Natural killer cell (primary cell): ENCODE measurements at regions not wholly inside any gene's neighbourhood (a gene's known extent, or its start where the extent isn't known, plus 50 kb on each side); places are given as distances from the start of the nearest gene placed in this dataset.

Experiments used
- ATAC-seq, 3 donors: fragments of 150-1000 bp in 2 of 3; fragments of 200-7000 bp in 1 of 3; cut with Tn5 transposase; 1 replicate in 1 of 3; 2 replicates in 2 of 3; pipeline ENCODE4 v1.10.0; 2021; ENCODE audit warnings: mild to moderate bottlenecking in 2 of 3, moderate library complexity in 2 of 3
- DNase-seq, 2 donors: peaks; one replicate each; pipeline versions ENCODE4 v3.0.0 to v3.0.0-alpha.2; 2013 to 2021; ENCODE audit warnings: mixed read lengths in 1 of 2
- H3K27ac ChIP-seq: one replicate; pipeline ENCODE4 v1.5.1; 2013; ENCODE audit warnings: mild to moderate bottlenecking, low read length
- H3K27me3 ChIP-seq: one replicate; pipeline ENCODE4 v1.6.1; 2013; ENCODE audit warnings: low read length; ENCODE audit not compliant: control insufficient read depth, insufficient read depth
- H3K36me3 ChIP-seq: one replicate; pipeline ENCODE4 v1.6.1; 2013; ENCODE audit warnings: low read length; ENCODE audit not compliant: control insufficient read depth, insufficient read depth
- H3K4me1 ChIP-seq: one replicate; pipeline ENCODE4 v1.6.1; 2013; ENCODE audit warnings: low read length; ENCODE audit not compliant: control insufficient read depth, insufficient read depth
- H3K4me3 ChIP-seq: one replicate; pipeline ENCODE4 v1.5.1; 2013; ENCODE audit warnings: low read length
- H3K9me3 ChIP-seq: one replicate; pipeline ENCODE4 v1.6.1; 2013; ENCODE audit warnings: low read length; ENCODE audit not compliant: control insufficient read depth, insufficient read depth
- H3K27ac Mint-ChIP-seq, 2 donors: one replicate each; pipeline ENCODE4 v1.8.0; 2022; ENCODE audit warnings: mild to moderate bottlenecking in 2 of 2, mixed read lengths in 2 of 2, moderate library complexity in 1 of 2
- H3K27me3 Mint-ChIP-seq, 2 donors: one replicate each; pipeline ENCODE4 v1.8.0; 2022; ENCODE audit warnings: low read depth in 2 of 2, mixed read lengths in 2 of 2
- H3K36me3 Mint-ChIP-seq: one replicate; pipeline ENCODE4 v1.8.0; 2022; ENCODE audit warnings: mixed read lengths
- H3K4me1 Mint-ChIP-seq, 2 donors: one replicate each; pipeline ENCODE4 v1.8.0; 2022; ENCODE audit warnings: mixed read lengths in 2 of 2
- H3K4me3 Mint-ChIP-seq: one replicate; pipeline ENCODE4 v1.8.0; 2022; ENCODE audit warnings: mild to moderate bottlenecking, moderate library complexity, mixed read lengths
- H3K9me3 Mint-ChIP-seq, 2 donors: one replicate each; pipeline ENCODE4 v1.8.0; 2022; ENCODE audit warnings: mixed read lengths in 2 of 2
- CTCF ChIP-seq: fragments of 200-600 bp; IDR thresholded peaks from one replicate; pipeline ENCODE4 v1.8.0; 2022; ENCODE audit warnings: antibody characterized with exemption
- WGBS: methylation state at CpG from one replicate; pipeline ENCODE4 v1.1.7; 2013; ENCODE audit warnings: missing lambda C conversion rate; ENCODE audit not compliant: insufficient coverage; 5-methylcytosine and 5-hydroxymethylcytosine counted together
- intact Hi-C: fragments of 100-400 bp; cut with micrococcal nuclease; formaldehyde crosslinking; loops from one replicate; pipeline ENCODE4 v1.14.2; 2022

GRCh38 chr3:115423170-115423569 is 200.1 kb upstream of the GAP43 start:
- intact Hi-C loops, result no loop called here
- no peak for TF ChIP-seq CTCF
- Histone ChIP-seq H3K4me1 (no peaks in the 10 kb centered on the region), H3K4me3 (no peak overlapping the region), H3K27me3 (no peaks in the 10 kb centered on the region), H3K9me3 (no peaks in the 10 kb centered on the region), H3K27ac (no peak overlapping the region), H3K36me3 (no peaks in the 10 kb centered on the region)
- Mint-ChIP-seq H3K9me3 (peaks cover 0 to 2% of the 10 kb centered on the region in 2 donors), H3K4me3 (no peak overlapping the region), H3K36me3 (no peaks in the 10 kb centered on the region), H3K27ac (no peak overlapping the region), H3K4me1 (no peaks in the 10 kb centered on the region), H3K27me3 (no peaks in the 10 kb centered on the region)
- ATAC-seq, result no peak
- WGBS, result 100% methylated on average over 1 of the region's 1 CpG
- no peak for DNase-seq

- DNase-seq (no peak), ATAC-seq (no peak)
- Mint-ChIP-seq H3K9me3 (peaks cover 0 to 3% of the 10 kb centered on the region in 2 donors), H3K36me3 (no peaks in the 10 kb centered on the region), H3K27ac (no peak overlapping the region), H3K27me3 (no peaks in the 10 kb centered on the region), H3K4me1 (no peaks in the 10 kb centered on the region), H3K4me3 (no peak overlapping the region)
- Histone ChIP-seq H3K9me3 (no peaks in the 10 kb centered on the region), H3K27me3 (no peaks in the 10 kb centered on the region), H3K4me3 (no peak overlapping the region), H3K27ac (no peak overlapping the region), H3K4me1 (no peaks in the 10 kb centered on the region), H3K36me3 (no peaks in the 10 kb centered on the region)
- intact Hi-C loops, result no loop called here
- WGBS, result 86% methylated on average over 3 of the region's 5 CpGs
- no peak for TF ChIP-seq CTCF
Measured at GRCh38 chr3:115428841-115429240, 194.5 kb upstream of the GAP43 start.

DNA sequence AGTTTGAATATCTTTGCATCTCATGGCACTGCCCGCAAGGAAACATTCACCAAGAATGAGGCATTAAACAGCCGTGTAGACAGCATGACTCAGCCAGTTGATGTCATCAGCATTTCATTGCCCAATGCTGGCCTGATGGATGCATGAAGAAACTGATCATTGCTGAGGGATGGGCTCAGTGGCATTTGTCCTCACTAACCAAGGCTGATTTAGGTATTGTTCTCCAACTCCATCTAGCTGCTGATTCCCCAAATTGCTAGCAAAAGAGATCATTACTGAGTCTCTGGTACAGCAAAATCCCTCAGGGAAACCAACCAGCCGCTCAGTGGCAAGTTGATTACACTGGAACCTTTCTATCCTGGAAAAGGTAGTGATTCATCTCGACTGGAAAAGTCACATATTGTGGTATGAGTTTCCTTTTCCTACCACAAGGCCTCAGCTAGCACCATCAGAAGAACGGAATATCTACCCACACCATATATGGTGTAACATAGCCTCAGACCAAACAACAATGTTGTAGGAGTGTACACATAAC is 186.5 kb upstream of the GAP43 start:
- H3K27me3 ChIP-seq, result no peaks in the 10 kb centered on the region
- no peaks in the 10 kb centered on the region for H3K36me3 Mint-ChIP-seq
- H3K4me1 Mint-ChIP-seq, result no peaks in the 10 kb centered on the region
- H3K36me3 ChIP-seq, result no peaks in the 10 kb centered on the region
- no peak overlapping the region for H3K27ac ChIP-seq
- no peak overlapping the region for H3K27ac Mint-ChIP-seq
- no peak overlapping the region for H3K4me3 Mint-ChIP-seq
- ATAC-seq (no peak), DNase-seq (no peak)
- H3K4me1 ChIP-seq, result no peaks in the 10 kb centered on the region
- no peak for TF ChIP-seq CTCF
- H3K4me3 ChIP-seq, result no peak overlapping the region
- H3K9me3 Mint-ChIP-seq, result peaks cover 0 to 2% of the 10 kb centered on the region in 2 donors
- no peaks in the 10 kb centered on the region for H3K27me3 Mint-ChIP-seq
- 58% methylated on average over 5 of the region's 5 CpGs for WGBS
- H3K9me3 ChIP-seq, result no peaks in the 10 kb centered on the region
- intact Hi-C loops, result no loop called here

DNA sequence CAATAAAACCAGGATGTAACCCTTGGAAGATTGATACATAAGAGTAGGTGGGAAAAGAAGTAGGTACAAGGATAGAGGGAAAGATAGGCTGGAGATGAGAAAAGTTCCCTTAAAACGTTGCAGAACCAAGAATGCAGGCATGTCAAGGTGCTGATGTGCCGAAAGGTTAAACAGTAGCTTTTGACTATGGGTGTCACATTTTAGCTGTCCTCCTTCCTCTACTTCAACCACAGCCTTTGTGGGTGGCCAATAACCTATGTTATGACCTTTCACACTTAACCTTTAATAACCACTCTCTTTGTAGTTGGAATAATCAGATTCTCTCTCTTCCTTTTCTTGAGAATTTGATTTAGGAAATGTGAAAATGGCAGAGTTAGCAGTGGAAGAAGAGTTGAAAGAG is 184.5 kb upstream of the GAP43 start:
- intact Hi-C loops, result no loop called here
- DNase-seq, result no peak
- no peak overlapping the region for H3K27ac ChIP-seq
- Mint-ChIP-seq H3K36me3 (no peaks in the 10 kb centered on the region), H3K9me3 (peaks cover 0 to 2% of the 10 kb centered on the region in 2 donors), H3K27ac (no peak overlapping the region), H3K27me3 (no peaks in the 10 kb centered on the region), H3K4me3 (no peak overlapping the region), H3K4me1 (no peaks in the 10 kb centered on the region)
- 83% methylated on average over 2 of the region's 2 CpGs for WGBS
- H3K4me1 ChIP-seq, result no peaks in the 10 kb centered on the region
- no peak for TF ChIP-seq CTCF
- no peaks in the 10 kb centered on the region for H3K27me3 ChIP-seq
- no peaks in the 10 kb centered on the region for H3K36me3 ChIP-seq
- H3K4me3 ChIP-seq, result no peak overlapping the region
- no peak for ATAC-seq
- no peaks in the 10 kb centered on the region for H3K9me3 ChIP-seq
